ENCODE measurements at regions not wholly inside any gene's neighbourhood (a gene's known extent, or its start where the extent isn't known, plus 50 kb on each side); places are given as distances from the start of the nearest gene placed in this dataset.
A peak's percentile ranks its signal among the peaks of the same experiment; 100 is the strongest.

DNA sequence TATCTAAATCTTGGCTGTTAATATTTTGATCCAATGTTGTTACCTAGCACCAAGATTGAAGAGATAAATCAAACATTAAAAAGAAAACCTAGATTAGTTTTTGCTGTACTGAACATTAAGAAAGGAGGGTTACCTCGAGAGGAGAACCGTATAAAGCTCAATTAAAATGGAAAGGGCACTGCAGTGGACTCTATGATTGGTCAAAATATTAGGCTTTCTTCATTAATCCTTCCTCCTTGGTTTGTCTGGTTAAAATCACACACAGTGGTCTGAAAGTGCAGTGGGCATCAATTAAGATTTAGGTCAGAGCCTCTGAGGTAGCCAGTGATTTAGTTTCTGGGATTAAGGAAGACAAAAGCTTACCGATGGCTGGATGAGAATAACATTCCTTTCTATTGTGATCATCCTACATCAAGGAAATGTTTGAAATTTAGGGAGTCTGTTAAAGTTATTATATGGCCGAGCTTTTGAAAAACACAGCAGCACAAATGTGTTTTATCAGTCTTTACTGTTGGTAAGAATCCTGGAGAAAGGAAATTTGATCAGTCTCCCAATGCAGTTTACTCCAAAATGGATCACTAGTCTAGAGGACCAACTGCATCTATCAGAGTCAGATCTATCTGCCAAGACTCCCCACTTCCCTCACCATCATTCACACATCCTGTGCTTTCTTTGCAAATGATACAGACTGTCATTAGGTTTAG, 134.6 kb upstream of the NEDD9 start:
- Mint-ChIP-seq H3K27me3 (no peaks in the 10 kb centered on the region), H3K27ac (peak overlapping the region; percentile 81), H3K4me3 (no peak overlapping the region), H3K4me1 (peaks cover 90% of the 10 kb centered on the region), H3K36me3 (ENCODE audit: low read depth) (peaks cover 38% of the 10 kb centered on the region), H3K9me3 (no peaks in the 10 kb centered on the region)
- DNase-seq: no peak
- ATAC-seq: no peak

DNA sequence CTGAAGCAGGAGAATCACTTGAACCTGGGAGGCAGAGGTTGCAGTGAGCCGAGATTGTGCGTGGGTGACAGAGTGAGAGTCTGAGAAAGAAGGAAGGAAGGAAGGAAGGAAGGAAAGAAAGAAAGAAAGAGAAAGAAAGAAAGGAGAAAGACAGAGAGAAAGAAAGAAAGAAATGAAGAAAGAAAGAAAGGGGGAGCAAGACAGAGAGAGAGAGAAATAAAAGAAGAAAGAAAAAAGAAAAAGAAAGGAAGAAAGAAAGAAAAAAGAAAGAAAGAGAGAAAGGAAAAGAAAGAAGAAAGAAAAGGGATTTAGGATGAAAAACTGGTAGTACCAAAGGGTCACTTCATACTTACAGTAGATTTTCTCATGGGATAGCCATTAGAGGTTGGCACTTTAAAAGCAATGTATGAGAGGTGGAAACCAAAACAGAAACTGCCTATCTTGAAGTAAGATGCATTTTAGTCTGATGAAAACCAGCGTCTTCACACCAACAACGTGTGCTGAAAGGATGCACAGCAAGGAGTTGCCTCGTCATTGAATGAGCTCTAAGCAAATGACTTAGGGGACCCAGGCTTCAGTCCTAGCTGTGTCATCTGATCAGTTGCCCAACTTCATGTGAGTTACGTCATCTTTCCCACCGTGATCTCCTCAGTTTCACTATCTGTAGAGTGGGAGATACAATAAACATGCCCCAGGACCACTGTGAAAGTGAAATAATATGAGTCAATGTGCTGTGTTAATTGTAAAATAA, 133.9 kb upstream of the NEDD9 start:
- H3K4me1 Mint-ChIP-seq: peaks cover 95% of the 10 kb centered on the region
- H3K9me3 Mint-ChIP-seq: peaks cover 3% of the 10 kb centered on the region
- DNase-seq: peak; percentile 47
- H3K36me3 Mint-ChIP-seq (ENCODE audit: low read depth): peaks cover 44% of the 10 kb centered on the region
- H3K4me3 Mint-ChIP-seq: peak overlapping the region; percentile 27
- peak overlapping the region; percentile 81 for H3K27ac Mint-ChIP-seq
- H3K27me3 Mint-ChIP-seq: no peaks in the 10 kb centered on the region
- ATAC-seq: peak; percentile 58

DNA sequence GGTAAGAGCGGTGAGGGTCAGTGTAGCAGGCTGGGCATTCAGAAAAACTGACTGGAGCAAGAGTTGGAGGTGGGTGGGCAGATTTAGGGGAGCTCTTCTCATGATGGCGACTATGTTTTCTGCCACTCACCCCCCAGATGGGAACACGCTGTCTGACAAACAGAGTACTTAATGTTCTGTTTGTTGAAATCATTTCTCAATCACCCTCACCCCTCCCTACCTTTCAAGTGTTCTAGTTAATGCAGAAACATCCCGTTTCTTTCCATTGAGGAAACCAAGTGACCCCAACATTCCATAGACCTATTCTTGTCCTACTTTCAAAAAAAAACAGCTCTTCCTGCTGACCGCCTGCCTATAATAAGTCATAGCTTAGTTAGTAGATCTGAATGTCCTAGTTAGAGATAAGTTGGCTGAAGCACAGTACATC, 132.5 kb upstream of the NEDD9 start:
- peaks cover 53% of the 10 kb centered on the region for H3K36me3 Mint-ChIP-seq (ENCODE audit: low read depth)
- H3K4me1 Mint-ChIP-seq: peaks cover 98% of the 10 kb centered on the region
- peak overlapping the region; percentile 81 for H3K27ac Mint-ChIP-seq
- DNase-seq: no peak
- H3K27me3 Mint-ChIP-seq: no peaks in the 10 kb centered on the region
- ATAC-seq: no peak
- peaks cover 14% of the 10 kb centered on the region for H3K9me3 Mint-ChIP-seq
- peak overlapping the region; percentile 6 for H3K4me3 Mint-ChIP-seq

DNA sequence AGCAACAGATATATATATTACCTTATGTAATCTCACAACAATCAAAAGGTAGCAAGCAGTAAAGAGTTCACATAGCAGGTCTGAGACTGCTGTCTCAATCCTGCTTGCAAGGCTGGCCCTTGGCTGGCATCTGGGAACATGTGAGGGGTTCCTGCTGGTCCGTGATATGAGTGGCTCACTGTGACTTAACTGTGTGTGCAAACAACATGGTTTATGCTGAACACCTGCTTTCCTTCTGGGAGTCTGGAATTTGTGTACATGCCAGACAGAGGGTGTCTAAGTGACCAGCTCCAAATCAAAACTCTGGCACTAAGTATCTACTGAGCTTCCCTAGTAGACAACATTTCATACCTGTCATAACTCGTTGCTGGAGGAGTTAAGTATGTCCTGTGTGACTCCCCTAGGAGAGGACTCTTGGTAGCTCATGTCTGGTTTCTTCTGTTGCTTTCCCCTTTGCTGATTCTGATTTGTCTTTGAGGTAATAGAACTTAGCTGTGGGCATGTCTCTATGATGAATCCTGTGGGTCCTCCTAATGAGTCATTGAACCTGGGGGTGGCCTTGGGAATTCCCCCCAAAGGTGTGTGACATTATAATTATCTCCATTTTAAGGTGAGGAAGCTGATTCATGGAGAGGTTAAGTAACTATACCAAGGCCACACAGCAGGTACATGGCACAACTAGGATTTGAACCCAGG, 131.6 kb upstream of the NEDD9 start:
- H3K36me3 Mint-ChIP-seq (ENCODE audit: low read depth): peaks cover 61% of the 10 kb centered on the region
- H3K27ac Mint-ChIP-seq: peak overlapping the region; percentile 83
- H3K9me3 Mint-ChIP-seq: peaks cover 20% of the 10 kb centered on the region
- H3K4me3 Mint-ChIP-seq: peak overlapping the region; percentile 51
- ATAC-seq (peak; percentile 75), DNase-seq (peak; percentile 62)
- peaks cover 99% of the 10 kb centered on the region for H3K4me1 Mint-ChIP-seq
- H3K27me3 Mint-ChIP-seq: no peaks in the 10 kb centered on the region

DNA sequence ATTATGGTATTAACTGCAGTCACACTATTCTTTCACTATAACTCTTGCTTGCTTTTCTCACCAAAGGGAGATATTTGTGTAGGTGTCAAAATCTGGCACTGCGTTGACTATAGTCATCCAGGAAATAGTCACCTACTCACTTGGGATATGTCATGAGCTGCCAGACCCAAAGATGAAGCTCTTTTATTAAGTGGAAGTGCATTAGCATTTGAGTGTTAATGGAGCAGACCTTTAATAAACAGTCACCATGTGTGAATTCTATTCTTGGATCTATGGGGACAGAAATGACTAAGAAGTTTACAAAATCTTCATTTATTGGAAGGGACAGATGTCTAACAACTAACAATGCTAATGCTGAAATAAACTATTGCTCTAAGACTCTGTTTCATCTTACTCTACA, 130.1 kb upstream of the NEDD9 start:
- peaks cover 66% of the 10 kb centered on the region for H3K36me3 Mint-ChIP-seq (ENCODE audit: low read depth)
- DNase-seq: no peak
- H3K27ac Mint-ChIP-seq: peak overlapping the region; percentile 69
- H3K27me3 Mint-ChIP-seq: no peaks in the 10 kb centered on the region
- H3K9me3 Mint-ChIP-seq: peaks cover 20% of the 10 kb centered on the region
- H3K4me3 Mint-ChIP-seq: no peak overlapping the region
- ATAC-seq: peak; percentile 26
- H3K4me1 Mint-ChIP-seq: peaks cover 94% of the 10 kb centered on the region

DNA sequence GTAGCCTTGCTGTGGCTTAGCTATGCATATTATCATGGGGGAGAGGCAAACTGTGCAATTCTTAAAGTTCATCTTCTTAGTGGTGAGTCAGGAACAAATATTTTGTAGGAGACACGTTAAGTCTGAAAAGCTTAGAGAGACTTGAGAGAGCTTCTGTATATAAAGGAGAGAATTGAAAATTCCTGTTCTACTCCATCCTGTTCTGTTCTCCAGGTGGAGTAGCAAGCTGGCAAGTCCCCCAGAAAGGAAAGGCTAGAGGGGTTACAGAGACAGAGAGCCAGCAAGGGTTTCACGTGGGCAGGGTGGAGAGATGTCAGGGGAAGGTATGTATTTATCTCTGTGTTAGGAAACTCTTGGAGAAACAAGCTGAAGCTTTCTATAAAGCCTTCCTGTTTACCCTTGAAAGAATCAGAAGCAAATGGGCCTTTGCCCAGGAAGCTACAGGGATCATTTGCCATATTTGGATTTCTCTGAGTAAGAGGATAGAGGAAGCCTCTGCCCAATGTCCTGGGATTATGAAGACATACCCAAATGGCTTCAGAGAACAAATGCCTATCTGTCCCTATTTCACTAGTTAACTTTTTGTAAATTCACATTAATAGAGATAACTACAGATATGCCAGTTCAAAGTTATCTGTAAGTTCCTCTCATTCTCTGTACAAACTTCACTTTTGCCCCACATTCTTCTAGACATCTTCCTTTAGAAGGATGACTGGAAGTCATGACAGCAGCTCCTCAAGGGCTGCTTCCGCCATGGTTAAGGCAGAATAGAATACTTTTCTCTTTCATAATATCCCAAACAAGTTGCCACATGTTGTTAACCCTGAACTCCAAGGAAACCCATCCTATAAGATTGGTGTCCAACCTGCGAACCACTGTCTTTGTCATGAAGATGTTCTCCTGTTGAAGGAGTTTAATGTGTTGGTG, 126.7 kb upstream of the NEDD9 start:
- no peak for ATAC-seq
- H3K27ac Mint-ChIP-seq: no peak overlapping the region
- H3K9me3 Mint-ChIP-seq: peaks cover 20% of the 10 kb centered on the region
- no peaks in the 10 kb centered on the region for H3K27me3 Mint-ChIP-seq
- peaks cover 64% of the 10 kb centered on the region for H3K36me3 Mint-ChIP-seq (ENCODE audit: low read depth)
- H3K4me3 Mint-ChIP-seq: no peak overlapping the region
- peaks cover 92% of the 10 kb centered on the region for H3K4me1 Mint-ChIP-seq
- DNase-seq: no peak

DNA sequence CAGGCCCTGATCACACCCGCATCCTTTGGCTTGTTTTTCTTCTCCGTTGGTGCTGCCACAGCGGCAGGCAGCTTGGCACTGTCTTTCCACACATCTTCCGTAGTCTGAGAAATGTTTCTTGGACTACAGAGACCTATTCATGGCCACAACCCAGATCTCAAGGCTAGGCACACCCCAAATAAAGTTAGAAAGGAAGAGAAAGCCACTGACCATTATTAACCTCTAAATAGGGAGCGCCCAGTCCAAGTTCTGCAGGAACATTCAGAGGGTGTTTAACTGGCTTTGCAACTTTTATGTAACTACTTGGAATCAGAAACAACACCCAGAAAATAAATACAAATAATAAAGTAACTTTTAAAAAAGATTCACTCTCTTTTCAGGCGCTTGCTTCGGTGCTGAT, 124.8 kb upstream of the NEDD9 start:
- no peak for DNase-seq
- no peak for ATAC-seq
- H3K4me3 Mint-ChIP-seq: no peak overlapping the region
- peaks cover 91% of the 10 kb centered on the region for H3K4me1 Mint-ChIP-seq
- no peaks in the 10 kb centered on the region for H3K27me3 Mint-ChIP-seq
- no peak overlapping the region for H3K27ac Mint-ChIP-seq
- H3K9me3 Mint-ChIP-seq: peaks cover 20% of the 10 kb centered on the region
- H3K36me3 Mint-ChIP-seq (ENCODE audit: low read depth): peaks cover 57% of the 10 kb centered on the region

DNA sequence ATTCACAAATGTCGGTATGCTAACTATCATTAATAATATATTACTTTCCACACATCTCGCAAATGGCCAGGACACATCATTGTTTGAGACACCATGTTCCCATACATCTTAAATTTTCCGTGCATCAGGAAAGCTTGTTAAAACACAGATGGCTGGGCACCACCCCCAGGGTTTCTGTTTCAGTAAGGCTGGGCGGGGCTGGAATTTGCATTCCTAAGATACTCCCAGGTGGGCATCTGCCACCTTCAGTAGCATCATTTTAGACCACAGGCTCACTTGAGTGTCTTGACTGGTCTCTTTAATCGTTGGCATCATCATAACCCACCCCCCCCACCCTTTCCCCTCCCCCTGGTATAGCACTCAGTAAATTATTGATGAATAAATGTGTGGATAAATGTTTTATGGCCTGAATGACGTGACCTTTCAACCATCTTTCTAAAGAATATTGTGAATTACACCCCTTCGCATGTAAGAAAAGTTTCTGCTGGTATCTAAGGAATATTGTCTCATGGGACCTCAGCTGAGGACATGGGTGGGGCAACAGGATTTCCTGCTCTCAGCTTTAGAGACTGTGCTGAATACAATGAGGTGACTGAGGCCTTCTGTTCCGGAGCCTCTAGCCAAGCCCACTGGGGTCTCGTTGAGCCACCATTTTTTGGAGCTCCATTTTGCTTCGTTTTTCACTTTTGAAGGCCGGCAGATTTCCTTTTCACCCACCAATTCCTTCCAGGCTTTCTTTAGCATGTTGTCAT, 124.1 kb upstream of the NEDD9 start:
- peaks cover 58% of the 10 kb centered on the region for H3K36me3 Mint-ChIP-seq (ENCODE audit: low read depth)
- H3K4me3 Mint-ChIP-seq: no peak overlapping the region
- H3K9me3 Mint-ChIP-seq: peaks cover 20% of the 10 kb centered on the region
- H3K27me3 Mint-ChIP-seq: no peaks in the 10 kb centered on the region
- no peak for ATAC-seq
- peaks cover 90% of the 10 kb centered on the region for H3K4me1 Mint-ChIP-seq
- DNase-seq: no peak
- H3K27ac Mint-ChIP-seq: no peak overlapping the region

DNA sequence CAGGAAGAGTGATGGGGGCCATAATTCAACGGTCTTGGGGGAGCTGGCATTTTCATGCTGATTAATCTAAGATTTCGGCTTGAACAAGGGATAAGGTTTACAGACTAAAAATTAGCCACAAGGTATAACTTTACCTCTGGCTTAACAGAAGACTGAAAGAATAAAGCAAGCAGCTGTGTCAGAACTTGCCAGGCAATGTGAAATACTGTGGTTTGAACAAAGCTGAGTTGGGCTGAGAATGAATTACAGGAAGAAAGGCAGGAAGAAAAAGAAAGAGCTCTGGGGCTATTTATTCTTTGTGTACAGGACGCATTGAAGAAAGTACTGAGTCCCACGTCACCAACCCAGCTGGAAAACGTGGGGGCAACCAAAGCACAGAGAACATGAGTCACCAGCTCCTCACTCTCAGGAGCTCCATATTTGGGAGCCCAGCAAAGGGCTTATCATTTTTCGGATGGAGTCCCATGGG, 121.5 kb upstream of the NEDD9 start:
- peak; percentile 73 for DNase-seq
- H3K36me3 Mint-ChIP-seq (ENCODE audit: low read depth): peaks cover 53% of the 10 kb centered on the region
- peak overlapping the region; percentile 93 for H3K27ac Mint-ChIP-seq
- peak overlapping the region; percentile 62 for H3K4me3 Mint-ChIP-seq
- peaks cover 7% of the 10 kb centered on the region for H3K9me3 Mint-ChIP-seq
- H3K27me3 Mint-ChIP-seq: no peaks in the 10 kb centered on the region
- ATAC-seq: peak; percentile 95
- peaks cover 81% of the 10 kb centered on the region for H3K4me1 Mint-ChIP-seq

DNA sequence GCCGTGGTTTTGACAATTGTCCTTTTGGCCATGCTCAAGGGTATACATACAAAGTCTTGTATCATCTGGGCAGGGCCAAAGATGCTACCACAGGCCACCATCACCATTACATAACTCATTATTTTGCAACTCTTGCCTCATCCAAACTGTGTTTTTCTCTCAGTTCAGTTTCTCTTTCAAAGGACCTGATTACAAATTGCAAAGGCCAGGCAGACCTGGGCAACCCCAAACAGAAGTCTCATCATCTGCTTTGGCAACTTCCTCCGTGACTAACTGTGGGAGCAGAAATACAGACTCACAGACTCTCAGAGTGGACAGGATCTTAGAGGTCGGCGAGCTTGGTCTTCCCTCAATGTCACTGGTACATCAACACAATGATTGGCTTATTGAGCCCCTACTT, 117.8 kb upstream of the NEDD9 start:
- peaks cover 89% of the 10 kb centered on the region for H3K4me1 Mint-ChIP-seq
- H3K36me3 Mint-ChIP-seq (ENCODE audit: low read depth): peaks cover 45% of the 10 kb centered on the region
- H3K4me3 Mint-ChIP-seq: no peak overlapping the region
- H3K27ac Mint-ChIP-seq: peak overlapping the region; percentile 44
- DNase-seq (no peak), ATAC-seq (no peak)
- peaks cover 7% of the 10 kb centered on the region for H3K9me3 Mint-ChIP-seq
- no peaks in the 10 kb centered on the region for H3K27me3 Mint-ChIP-seq

DNA sequence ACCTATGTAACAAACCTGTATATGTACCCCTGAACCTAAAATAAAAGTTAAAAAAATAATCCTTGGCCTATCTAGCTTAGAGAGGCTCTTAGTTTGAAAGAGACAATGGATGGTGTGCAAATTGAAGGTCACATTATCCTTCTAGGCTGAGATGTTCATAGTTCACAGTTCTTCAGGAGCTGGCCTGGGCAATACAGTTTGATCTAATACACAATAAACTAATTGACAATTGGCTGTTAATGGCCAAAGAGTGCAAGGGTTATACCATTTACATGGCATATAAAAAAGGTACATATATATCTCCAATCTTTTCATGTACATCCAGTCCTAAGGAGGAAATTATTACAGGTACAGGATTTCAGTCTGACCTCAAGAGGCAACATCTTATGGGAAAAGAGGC, 117.4 kb upstream of the NEDD9 start:
- no peak for DNase-seq
- Mint-ChIP-seq H3K27me3 (no peaks in the 10 kb centered on the region), H3K4me1 (peaks cover 89% of the 10 kb centered on the region), H3K27ac (peak overlapping the region; percentile 44), H3K9me3 (peaks cover 7% of the 10 kb centered on the region), H3K36me3 (ENCODE audit: low read depth) (peaks cover 48% of the 10 kb centered on the region), H3K4me3 (no peak overlapping the region)
- ATAC-seq: no peak

DNA sequence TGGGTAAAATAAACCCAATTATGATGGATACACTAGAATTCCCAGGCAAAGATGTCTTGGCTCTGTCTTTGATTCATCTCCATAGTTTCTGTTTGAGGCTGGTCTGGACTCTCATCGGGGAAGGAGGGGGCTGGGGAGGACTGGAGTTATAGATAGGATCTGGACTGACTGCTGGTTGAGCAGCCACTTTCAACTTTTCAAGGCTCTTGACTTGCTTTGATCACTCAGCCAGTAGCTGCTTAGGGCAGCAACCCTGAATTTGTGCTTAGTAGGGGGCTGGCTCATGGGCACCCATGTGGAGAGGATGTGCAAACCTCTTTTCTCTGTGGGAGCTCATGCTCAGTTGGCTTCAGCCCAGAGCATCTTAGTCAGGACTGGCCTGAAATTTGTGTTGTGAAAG, 114.0 kb upstream of the NEDD9 start:
- Mint-ChIP-seq H3K36me3 (ENCODE audit: low read depth) (peaks cover 52% of the 10 kb centered on the region), H3K4me1 (peaks cover 91% of the 10 kb centered on the region), H3K9me3 (peaks cover 10% of the 10 kb centered on the region), H3K27me3 (no peaks in the 10 kb centered on the region), H3K4me3 (no peak overlapping the region), H3K27ac (no peak overlapping the region)
- no peak for DNase-seq
- no peak for ATAC-seq

DNA sequence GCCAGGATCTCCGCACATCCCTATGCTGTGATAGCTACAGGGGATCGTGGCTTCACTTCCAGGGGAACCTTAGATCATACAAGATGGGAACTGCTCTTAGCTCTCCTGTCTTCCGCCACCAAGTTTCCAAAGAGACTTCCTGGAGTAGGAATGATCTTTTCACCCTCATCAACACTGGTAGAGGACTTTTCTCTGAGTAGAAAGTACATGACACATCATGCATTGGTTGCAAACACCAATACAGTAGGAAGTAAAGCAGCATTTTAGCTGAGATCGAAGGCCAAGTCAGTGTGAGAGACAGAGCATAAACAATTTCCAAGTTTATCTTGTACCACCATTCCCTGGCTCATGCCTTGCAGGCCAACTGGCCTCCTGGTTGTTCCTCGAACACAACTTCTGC, 113.1 kb upstream of the NEDD9 start:
- H3K27ac Mint-ChIP-seq: no peak overlapping the region
- peaks cover 9% of the 10 kb centered on the region for H3K9me3 Mint-ChIP-seq
- no peaks in the 10 kb centered on the region for H3K27me3 Mint-ChIP-seq
- peaks cover 55% of the 10 kb centered on the region for H3K36me3 Mint-ChIP-seq (ENCODE audit: low read depth)
- DNase-seq (no peak), ATAC-seq (no peak)
- H3K4me1 Mint-ChIP-seq: peaks cover 95% of the 10 kb centered on the region
- H3K4me3 Mint-ChIP-seq: no peak overlapping the region

Data from activated naive CD8-positive, alpha-beta T cell treated with anti-CD3 and anti-CD28 coated beads, Interleukin-2, amount 50 U/mL, for 24 hours (primary cell).